ENCODE measurements at regions not wholly inside any gene's neighbourhood (a gene's known extent, or its start where the extent isn't known, plus 50 kb on each side); places are given as distances from the start of the nearest gene placed in this dataset.
"Not testable (repeated sequence)": the region's sequence is repeated elsewhere in the genome, so short reads cannot be mapped to it uniquely, and the experiment has no call there.

DNA sequence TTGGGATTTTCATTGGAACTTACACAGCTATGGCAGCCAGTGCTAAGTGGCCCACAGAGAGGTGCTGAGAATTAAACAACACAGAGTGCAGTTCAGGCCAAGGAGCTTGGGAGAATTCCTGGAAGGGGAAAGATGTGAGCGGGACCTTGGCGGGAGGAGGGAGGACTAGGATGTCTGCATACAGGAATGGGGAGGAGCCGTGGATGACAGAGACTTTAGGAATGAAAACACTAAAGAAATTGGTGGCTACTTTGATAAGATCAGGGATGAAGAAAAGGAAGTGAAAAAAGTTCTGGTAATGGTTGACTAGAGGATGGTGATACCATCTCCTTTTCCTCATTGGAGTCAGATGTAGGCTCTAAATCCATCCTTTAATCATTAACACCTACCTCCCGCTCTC, 234.2 kb upstream of the FZD8 start:
- DNase-seq, result peak; percentile 88

DNA sequence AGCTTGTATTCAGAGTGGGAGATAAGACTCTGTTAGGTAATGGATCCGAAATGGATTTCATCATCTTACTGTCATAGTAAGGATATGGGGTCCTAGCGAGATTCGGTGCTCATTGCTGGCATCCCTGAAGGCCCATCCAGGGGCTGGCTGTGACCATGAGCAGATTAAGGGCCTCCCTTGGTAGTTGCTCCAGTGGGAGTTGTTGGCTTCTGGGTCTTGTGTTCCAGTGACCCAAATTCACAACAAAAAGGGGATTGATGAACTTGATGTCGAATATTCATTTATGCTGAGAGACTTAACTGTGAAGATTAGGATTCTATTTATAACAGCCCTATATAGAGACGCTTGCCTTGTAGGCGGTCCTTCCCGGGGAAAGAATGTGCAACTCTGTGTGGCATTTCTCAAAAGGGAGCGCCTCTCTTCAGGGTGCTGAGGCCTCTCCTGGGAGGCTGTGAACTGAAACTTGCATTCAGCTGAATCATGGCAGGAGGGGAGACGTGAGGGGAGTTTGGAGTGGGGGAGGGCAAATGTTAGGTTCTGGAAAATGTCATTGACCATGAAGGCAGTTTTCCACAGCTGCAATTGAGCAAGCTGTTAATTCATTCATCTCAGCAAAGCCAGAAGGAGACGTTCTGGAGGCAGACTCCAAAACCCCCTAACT, 233.1 kb upstream of the FZD8 start:
- peak; percentile 88 for DNase-seq

DNA sequence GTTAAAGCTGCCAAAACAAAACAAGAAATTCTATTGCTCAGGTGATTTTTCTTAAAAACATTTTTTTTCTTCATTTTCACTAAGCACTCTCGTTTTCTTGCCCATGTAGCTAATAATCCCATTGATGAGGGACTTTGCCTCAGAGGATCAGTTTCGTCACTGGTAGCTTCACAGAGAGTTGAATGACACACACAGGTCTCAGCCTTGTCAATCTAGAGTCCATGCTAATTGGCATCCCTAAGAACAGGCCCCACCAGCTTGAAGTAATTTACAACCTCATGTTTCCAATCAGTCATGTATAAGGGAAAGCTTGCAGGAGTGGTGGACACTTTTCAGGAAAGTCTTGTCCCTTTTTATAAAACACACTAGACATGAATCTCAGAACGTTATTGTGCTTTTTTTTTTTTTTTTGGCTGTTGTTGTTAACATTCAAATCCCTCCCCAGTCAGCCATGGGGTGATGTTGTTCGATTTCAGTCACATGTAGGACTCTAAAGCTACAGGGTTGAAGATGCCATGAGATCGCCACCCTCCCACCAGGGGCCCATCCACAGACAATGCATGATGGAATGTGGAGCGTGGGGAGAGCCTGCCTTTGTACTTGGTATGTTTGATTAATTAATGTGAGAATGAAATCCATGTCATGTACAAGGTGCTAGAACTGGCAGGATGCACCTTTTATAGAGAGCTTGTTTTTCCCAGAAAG, 232.4 kb upstream of the FZD8 start:
- DNase-seq, result no peak

DNA sequence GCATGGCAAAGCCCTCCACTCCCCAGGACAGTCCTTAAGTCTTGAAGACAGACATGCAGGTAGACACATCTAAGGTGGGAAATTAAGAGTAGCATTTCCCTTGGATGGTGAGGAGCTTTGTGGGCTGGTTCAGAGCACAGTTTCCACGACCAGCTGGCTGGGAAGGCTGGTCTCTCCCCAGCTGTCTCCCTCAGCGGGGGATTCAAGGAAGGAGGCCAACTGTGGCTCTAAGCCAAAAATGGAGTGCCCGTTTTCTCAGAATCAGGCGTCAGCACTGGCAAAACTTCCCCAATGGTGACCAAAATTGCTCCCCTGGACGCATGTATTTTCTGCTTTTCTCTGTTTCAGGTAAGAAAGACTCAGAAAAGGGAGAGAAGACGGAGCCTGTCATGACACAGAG, 230.6 kb upstream of the FZD8 start:
- DNase-seq, result no peak

DNA sequence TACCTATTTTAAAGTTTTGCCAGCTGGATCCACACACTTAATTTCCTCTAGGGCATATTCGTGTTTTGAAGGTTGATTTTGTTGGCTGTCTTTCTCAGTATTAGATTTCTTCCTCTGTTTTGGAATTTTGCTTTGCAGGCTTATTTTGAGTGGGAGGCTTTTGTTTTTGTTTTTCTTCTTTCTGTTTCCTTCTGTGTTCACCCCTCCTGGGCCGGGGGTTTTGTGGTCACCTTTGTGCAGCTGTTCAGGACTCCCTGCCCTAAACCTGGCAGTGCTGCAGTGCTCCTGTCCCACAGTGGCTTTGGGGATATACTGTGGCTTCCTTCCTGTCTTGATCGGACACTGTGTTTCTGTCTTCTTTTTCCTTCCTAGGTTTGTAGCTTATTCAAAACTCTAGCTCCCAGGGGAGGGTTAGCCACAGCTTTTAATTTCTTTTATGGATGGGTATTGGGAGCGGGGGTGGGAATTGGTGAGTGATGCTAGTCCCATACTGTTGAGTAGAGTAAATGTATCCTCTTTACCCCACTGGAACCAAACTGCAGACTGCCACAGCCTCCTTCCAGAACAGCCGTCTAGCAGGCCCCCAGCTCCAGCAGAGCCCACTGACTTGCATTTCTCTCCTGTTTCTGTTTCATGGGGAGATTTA, 228.7 kb upstream of the FZD8 start:
- DNase-seq, result peak; percentile 12

DNA sequence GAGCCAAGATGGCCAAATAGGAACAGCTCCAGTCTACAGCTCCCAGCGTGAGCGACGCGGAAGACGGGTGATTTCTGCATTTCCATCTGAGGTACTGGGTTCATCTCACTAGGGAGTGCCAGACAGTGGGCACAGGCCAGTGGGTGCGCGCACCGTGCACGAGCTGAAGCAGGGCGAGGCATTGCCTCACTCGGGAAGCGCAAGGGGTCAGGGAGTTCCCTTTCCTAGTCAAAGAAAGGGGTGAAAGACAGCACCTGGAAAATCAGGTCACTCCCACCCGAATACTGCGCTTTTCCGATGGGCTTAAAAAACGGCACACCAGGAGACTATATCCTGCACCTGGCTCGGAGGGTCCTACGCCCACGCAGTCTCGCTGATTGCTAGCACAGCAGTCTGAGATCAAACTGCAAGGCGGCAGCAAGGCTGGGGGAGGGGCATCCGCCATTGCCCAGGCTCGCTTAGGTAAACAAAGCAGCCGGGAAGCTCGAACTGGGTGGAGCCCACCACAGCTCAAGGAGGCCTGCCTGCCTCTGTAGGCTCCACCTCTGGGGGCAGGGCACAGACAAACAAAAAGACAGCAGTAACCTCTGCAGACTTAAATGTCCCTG, 216.7 kb upstream of the FZD8 start:
- DNase-seq, result not testable (repeated sequence)

DNA sequence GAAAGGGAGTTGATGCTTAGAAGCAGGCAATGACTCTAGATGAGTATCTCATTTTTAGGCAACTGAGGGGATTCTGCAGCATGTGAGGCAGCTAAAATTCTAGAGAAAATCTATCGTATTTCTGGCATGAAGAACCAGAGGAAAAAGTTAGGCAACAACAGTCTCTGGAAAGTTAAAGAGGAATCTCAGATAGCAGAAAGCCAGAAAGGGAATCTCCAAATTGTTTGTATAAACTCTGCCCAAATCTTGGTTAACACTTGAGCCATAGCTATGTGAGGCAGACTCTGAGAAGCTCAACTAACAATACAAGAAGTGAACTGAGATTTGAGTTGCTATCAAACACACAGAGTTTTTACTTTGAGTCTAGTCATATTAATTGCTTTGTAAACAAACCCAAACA, 215.8 kb upstream of the FZD8 start:
- DNase-seq, result no peak

DNA sequence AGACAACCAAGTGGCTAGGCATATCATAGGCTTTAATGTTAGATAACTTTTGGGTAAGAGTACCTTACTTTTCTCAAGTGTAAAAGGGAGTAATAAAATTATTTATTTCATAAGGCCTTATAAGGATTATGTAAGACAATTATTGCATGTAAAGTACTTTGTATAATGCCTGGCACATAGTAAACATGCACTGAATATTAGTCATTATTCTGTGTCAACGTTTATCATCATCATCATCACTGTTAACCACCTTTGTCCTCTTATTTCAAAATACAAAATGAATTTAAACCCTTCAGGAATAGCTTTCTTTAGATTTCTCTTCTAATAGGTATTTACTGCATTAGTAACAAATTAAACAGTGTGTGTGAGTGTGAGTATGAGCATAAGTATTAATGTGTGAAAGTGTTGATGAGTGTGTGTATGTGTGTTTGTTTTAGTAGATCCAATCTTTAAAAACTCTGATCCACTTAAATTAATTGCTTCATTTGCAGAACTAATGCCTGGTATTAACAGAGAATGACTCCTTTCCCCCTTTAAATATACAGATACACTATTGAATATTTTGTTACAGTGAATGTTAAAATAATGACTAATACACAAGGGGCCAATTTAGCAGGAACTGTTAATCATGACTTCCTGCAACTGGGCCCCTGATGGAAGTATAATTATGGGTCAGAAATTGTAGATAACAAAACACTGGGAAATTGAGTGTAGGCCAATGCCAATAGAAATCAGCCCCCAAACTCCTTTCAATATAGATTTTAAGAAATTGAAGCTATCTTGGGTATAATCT, 213.3 kb upstream of the FZD8 start:
- peak; percentile 2 for DNase-seq

DNA sequence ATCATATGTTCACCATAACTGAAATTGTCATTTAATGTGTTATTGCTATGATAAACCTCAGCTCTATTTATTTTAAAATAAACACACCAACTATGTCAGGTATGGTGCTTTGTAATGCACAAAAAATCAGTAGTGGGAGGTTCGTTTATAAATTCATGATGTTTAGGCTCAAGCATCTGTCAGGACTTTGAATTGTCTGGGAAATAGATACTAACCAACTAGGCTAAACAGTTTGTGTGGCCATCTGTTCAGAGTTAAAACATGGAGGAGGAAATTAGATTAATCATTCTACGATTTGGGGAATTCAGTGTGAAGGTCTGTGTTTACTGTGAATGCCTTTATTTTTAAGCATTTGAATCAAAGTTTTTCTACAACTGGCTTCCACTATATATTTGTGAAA, 212.6 kb upstream of the FZD8 start:
- DNase-seq, result peak; percentile 34

DNA sequence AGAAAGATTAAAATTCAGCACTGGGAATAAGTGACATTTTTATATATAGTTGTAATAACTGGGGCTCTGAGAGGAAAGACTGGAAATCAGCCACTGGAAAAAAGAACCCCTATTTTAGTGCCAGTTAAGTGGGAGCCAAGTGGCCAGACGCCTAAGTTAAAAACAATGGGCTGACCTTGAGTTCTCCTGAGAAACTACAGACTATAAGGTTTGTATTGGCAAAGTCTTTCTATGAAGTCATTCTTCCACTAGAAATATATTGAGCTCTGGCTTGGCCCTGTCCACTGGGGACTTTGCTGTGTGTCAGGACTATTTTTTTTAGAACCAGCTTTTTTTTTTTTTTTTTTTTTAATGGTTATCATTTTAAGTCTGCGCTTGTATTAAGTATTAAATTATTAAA, 210.6 kb upstream of the FZD8 start:
- DNase-seq, result no peak

DNA sequence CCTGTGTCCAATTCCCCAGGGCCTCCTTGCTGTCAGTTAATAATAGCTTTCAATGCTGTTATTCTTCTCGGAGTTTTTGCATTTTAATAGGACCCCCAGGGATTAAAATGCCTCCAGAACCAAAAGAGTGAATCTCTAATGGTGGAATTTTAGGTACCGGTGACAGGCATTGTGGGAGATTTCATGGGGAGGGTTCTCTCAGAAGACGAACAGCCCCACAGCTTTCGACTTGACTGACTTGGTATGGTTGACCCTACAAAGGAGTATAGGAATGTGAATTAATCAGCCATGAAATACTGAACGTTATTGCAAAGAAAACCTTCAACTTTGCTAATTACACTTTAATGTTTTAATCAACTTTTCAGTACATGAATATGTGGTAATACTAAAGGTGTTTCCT, 206.3 kb upstream of the FZD8 start:
- DNase-seq, result no peak

DNA sequence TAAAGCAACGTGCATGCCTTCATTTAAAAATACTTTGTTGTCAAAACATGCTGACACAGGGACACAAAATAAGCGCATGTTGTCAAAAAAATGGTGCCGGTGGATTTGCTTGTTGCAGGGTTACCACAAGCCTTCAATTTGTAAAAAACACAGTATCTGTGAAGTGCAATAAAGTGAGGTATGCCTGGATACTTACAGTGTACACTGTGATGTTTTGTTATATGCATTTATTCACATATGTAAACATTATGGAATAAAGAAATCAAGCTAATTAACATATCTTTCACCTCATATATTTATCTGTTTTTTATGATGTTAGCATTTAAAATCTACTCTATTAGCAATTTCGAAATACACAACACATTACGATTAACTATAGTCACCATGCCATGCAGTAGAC, 202.6 kb upstream of the FZD8 start:
- no peak for DNase-seq

DNA sequence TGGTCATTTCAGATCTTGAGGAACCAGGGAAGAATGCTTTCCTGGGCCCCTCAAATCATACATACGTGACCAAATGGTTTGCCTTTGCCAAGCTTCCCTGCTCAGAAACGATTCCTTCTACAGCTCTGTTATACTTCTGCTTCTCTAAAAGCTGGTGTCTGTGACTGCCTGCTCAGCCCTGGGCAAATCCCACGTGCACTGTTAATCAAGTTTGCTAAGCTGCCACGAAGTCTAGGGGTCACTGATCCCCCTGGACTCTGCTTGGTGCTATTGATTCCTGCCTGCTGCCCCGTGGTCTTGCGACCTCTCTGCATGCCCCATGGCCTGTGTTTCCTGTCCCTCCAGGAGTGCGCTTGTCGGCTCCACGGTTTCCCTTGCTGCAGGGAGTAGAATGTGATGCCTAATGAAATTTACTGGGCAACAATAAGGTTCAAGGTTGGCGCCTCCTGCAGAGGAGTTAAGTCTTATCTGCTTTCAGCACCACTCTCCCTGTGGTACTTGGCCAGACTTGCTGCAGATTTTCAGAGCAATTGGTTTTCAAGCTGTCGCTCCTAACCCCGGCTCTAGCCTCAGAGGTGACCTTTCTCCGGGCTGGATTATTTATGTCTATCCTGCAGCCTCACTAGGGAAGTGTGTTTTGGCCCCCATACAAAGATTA, 201.6 kb upstream of the FZD8 start:
- peak; percentile 30 for DNase-seq

DNA sequence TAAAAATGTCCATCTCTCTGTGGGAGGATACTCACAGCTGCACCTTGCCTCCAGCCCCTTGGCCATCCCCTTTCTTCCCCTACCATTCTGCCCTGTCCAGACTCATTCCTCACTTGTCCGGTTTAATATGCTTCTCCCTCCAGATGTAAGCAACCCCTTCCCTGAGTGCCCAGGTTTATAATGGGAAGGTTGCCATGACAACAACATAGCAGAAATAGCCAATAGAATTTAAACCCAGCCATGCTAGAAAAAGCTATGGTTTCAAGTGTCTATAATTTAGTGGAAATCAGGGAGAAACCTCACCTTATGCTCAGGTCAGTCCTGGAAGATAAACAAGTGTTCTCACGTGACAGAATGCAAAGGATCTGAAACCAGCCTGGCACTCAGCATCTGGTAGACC, 196.0 kb upstream of the FZD8 start:
- no peak for DNase-seq

DNA sequence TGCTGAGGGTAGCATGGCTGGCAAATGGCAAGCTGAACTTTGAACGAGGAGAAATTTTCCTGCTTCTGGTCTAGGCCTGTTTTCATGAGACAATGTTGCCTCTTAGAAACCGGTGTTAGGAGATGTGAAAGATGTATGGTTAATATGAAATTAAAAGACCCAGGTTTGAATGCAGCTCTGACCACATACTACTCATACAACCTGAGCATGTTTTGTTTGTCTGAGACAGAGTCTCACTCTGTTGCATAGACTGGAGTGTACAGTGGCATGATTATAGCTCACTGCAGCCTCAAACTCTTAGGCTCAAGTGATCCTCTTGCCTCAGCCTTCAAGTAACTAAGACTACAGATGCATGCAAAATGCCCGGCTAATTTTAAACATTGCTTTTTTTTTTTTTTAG, 193.4 kb upstream of the FZD8 start:
- no peak for DNase-seq

DNA sequence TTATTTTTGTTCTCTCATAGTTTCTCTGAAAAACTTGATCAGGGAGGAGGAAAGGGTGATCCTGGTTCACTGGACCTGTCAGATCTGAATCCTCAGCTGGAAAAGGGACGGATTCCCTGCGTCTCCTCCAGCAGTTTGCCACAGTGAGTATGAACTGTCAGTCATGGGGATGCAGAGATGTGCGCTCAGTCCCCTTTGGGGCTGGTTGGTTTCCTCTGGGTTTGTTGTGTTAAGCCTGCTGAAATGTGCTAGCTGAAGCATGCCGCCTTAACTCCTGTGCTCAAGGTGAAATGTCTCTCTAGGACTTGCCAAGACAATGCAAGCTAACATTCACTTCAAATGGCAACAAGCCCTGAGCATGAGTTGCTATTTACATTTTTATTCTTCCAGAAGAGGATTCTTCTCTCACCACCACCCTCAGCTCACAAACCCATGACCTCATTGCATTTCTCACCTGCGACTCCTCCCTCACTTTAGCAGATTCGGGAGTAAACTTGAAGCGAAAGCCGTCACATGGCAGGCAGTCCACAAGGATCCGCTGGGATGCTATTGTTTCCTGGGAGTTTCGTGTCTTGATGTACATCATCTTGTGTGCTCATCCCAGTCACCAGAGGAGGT, 192.9 kb upstream of the FZD8 start:
- DNase-seq, result no peak

DNA sequence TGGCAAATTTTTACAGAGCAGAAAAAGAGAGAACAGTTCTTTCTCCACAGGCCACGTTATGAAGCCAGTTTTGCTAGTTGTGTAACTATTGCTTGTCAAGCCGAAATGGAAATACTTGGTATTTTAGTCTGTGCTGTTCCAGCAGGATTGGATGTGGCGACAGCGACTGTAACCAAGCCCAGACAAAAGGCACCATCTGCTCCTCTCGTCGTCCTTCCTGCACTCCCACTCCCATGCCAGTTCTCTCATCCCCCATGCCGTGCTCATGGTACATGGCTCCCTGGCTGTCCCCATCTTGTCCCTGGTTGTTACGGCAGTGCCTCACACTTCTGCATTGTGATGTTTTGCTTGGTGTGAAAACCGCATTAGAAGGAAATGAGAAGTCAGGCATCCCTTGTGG, 185.7 kb upstream of the FZD8 start:
- DNase-seq, result no peak

DNA sequence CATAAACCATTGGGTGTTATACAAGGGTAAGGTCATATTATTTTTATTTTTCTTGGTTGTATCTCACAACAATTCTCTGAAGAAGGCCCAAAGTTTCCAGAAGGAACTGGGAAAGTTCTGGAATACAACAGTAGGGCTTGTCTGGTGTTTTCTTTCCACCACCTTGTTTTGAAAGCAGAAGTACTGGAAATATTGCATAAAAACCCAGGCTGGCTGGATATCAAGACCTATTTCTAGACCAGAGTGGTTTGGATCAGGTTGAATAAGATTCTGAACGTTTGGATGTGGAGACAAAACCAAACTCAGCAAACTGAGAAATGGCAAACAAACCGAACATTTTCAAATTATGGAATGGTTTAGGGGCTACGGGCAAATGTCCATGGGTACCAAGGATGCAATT, 182.6 kb upstream of the FZD8 start:
- DNase-seq, result no peak

DNA sequence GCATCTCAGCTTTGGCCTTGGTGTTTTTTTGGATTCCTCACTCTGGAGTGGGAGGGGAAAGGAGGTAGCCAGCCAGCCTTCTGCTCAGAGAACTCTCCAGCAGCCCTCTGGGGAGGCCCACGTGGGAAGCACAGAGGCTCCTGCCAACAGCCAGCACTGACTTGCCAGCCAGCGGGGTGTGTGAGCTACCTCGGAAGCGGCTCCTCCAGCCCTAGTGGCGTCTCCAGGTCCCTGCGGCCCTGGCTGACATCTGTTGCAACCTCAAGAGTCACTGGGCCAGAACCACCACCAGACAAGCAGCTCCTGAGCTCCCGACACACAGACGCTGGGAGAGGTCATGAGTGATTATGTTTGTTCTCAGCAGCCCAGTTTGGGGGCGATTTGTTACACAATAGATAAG, 180.2 kb upstream of the FZD8 start:
- peak; percentile 58 for DNase-seq

DNA sequence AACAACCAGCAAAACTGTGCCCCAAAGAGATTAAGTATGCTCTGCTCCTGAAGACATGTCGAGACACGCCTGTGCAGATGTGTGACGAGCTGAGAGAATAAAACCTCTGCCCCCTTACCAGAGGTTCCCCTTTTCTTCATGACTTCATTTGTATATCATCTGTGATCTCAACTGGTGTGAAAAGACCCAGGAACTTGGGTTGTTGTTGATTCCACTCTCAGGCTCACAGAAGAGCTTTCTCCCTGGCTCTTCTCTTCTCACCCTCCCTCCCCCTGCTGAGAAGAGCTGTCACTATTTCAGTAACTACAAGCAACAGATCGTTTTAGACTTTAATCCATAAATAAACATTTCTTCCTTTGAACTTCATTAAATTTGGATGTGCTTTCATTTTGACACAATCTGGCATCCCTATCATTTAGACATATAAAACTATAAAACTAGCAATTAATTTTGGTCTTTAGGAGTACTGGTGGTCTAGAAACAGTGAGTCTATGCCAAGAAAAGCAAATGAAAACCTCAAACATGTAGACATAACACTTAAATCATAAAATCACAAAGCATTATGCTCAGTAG, 179.3 kb upstream of the FZD8 start:
- peak; percentile 42 for DNase-seq

DNA sequence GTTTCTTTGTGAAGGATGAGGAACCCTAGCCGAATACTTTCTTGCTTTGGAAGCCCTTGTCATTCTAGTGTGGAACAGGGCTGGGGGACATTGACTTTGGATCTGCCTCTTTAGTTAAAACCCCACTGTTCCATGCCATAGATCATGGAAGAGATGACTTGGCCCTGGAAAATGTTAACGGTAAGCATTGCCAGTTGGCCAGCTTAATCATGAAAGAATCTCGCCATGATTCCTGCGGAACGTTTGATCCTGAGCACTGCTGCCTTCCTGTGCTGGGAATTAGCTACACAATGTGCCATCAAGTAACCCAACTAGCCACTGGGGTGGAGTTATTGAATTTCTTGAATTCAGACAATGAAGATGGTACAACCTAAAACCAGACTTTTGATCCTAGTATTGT, 177.6 kb upstream of the FZD8 start:
- no peak for DNase-seq

DNA sequence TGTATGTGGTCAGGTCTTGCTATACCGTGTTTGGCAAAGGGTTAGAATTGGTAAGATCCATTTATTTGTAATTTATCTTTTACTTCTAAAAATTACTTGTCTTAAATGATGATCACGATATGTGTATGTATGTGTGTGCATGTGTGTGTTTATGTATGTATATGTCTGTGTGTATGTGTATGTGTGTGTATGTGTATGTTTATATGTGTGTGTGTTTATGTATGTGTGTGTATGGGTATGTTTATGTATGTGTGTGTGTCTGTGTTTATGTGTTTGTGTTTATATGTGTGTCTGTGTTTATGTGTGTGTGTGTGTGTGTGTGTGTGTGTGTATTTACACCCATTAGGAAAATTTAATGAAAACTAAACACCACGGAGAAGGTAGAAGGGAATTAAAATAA, 176.9 kb upstream of the FZD8 start:
- DNase-seq, result no peak
